H1 (cell line): ENCODE measurements at regions not wholly inside any gene's neighbourhood (a gene's known extent, or its start where the extent isn't known, plus 50 kb on each side); places are given as distances from the start of the nearest gene placed in this dataset.

Experiments
- GABPA ChIP-seq: IDR thresholded peaks from 2 replicates; pipeline ENCODE4 v1.6.1; 2011; ENCODE audit warnings: mild to moderate bottlenecking, low read length, moderate library complexity, borderline replicate concordance; ENCODE audit not compliant: insufficient read depth

GRCh38 chr2:166803373-166804000 is 84.8 kb upstream of the XIRP2 start (continued):
- TF ChIP-seq GABPA: no peak
